ENCODE measurements at regions not wholly inside any gene's neighbourhood (a gene's known extent, or its start where the extent isn't known, plus 50 kb on each side); places are given as distances from the start of the nearest gene placed in this dataset.

GRCh38 chr1:187551061-187551460, 722.3 kb downstream of the PLA2G4A start:
- no peak for ATAC-seq
- TF ChIP-seq TOX (CRISPR knock-in tag; IDR thresholded peaks at IDR 0.05; ENCODE audit: borderline replicate concordance) (no peak), ZNF565 (CRISPR knock-in tag; conservative IDR thresholded peaks at IDR 0.05; ENCODE audit: low read depth) (no peak), GLIS3 (CRISPR knock-in tag; IDR thresholded peaks at IDR 0.05) (no peak), ZNF70 (CRISPR knock-in tag; IDR thresholded peaks at IDR 0.05) (no peak), TCF4 (CRISPR knock-in tag; IDR thresholded peaks at IDR 0.05; ENCODE audit: borderline replicate concordance) (no peak), POU6F1 (CRISPR knock-in tag; IDR thresholded peaks at IDR 0.05; ENCODE audit: borderline replicate concordance, low read depth) (no peak), ESRRG (CRISPR knock-in tag; IDR thresholded peaks at IDR 0.05) (no peak), PATZ1 (CRISPR knock-in tag; IDR thresholded peaks at IDR 0.05; ENCODE audit: borderline replicate concordance) (no peak), OSR1 (CRISPR knock-in tag; IDR thresholded peaks at IDR 0.05) (no peak), TSHZ2 (CRISPR knock-in tag; IDR thresholded peaks at IDR 0.05) (no peak), SNAI2 (CRISPR knock-in tag; IDR thresholded peaks at IDR 0.05) (no peak), CREB5 (CRISPR knock-in tag; IDR thresholded peaks at IDR 0.05; ENCODE audit: low read depth) (no peak), PPARA (CRISPR knock-in tag; IDR thresholded peaks at IDR 0.05; ENCODE audit: borderline replicate concordance) (no peak), ZFP3 (CRISPR knock-in tag; IDR thresholded peaks at IDR 0.05) (no peak), RARB (CRISPR knock-in tag; IDR thresholded peaks at IDR 0.05) (no peak), ZFP30 (CRISPR knock-in tag; IDR thresholded peaks at IDR 0.05) (no peak), ARNTL (CRISPR knock-in tag; IDR thresholded peaks at IDR 0.05; ENCODE audit: borderline replicate concordance, low read depth) (no peak), ISL1 (CRISPR knock-in tag; IDR thresholded peaks at IDR 0.05) (no peak), BACH2 (CRISPR knock-in tag; IDR thresholded peaks at IDR 0.05; ENCODE audit: borderline replicate concordance) (no peak)

- ATAC-seq, result no peak
- no peak for TF ChIP-seq BACH2 (CRISPR knock-in tag; IDR thresholded peaks at IDR 0.05; ENCODE audit: borderline replicate concordance)
- TF ChIP-seq ZFP30 (CRISPR knock-in tag; IDR thresholded peaks at IDR 0.05), result no peak
- TF ChIP-seq ARNTL (CRISPR knock-in tag; IDR thresholded peaks at IDR 0.05; ENCODE audit: borderline replicate concordance, low read depth), result no peak
- no peak for TF ChIP-seq TSHZ2 (CRISPR knock-in tag; IDR thresholded peaks at IDR 0.05)
- no peak for TF ChIP-seq ZNF70 (CRISPR knock-in tag; IDR thresholded peaks at IDR 0.05)
- no peak for TF ChIP-seq RARB (CRISPR knock-in tag; IDR thresholded peaks at IDR 0.05)
- no peak for TF ChIP-seq ISL1 (CRISPR knock-in tag; IDR thresholded peaks at IDR 0.05)
Observed at GRCh38 chr1:187563191-187563590, 734.4 kb downstream of the PLA2G4A start.

GRCh38 chr1:187566354-187566753, 737.6 kb downstream of the PLA2G4A start:
- TF ChIP-seq PPARA (CRISPR knock-in tag; IDR thresholded peaks at IDR 0.05; ENCODE audit: borderline replicate concordance) (no peak), CSDC2 (CRISPR knock-in tag; IDR thresholded peaks at IDR 0.05) (no peak), PATZ1 (CRISPR knock-in tag; IDR thresholded peaks at IDR 0.05; ENCODE audit: borderline replicate concordance) (no peak)
- ATAC-seq, result no peak

All from SK-N-SH treated with all-trans-retinoic acid at 6 μM for 48 hours (cell line).